GM18951 (cell line): ENCODE measurements at regions not wholly inside any gene's neighbourhood (a gene's known extent, or its start where the extent isn't known, plus 50 kb on each side); places are given as distances from the start of the nearest gene placed in this dataset.

Experiments
- POLR2A ChIP-seq: IDR thresholded peaks from 4 replicates; pipeline ENCODE4 v1.6.1; 2011; ENCODE audit warnings: mild to moderate bottlenecking; ENCODE audit not compliant: insufficient read length, insufficient read depth; ENCODE audit errors: extremely low read depth
- in situ Hi-C: fragments of 300-500 bp; cut with MboI; formaldehyde crosslinking; loops from one replicate; pipeline ENCODE4 v1.12.0; 2022; ENCODE audit warnings: low sequenced_read_pairs, mixed read lengths, inconsistent platforms; ENCODE audit not compliant: unreplicated experiment

GRCh38 chr5:4220016-4220415, 624.4 kb downstream of the IRX1 start:
- TF ChIP-seq POLR2A: no peak
- in situ Hi-C loops: no loop called here

- in situ Hi-C loops: no loop called here
- no peak for TF ChIP-seq POLR2A
Observed at GRCh38 chr5:4221048-4221447, 625.4 kb downstream of the IRX1 start.

- in situ Hi-C loops: no loop called here
- no peak for TF ChIP-seq POLR2A
Observed at GRCh38 chr5:4222147-4222546, 626.5 kb downstream of the IRX1 start.

- no peak for TF ChIP-seq POLR2A
- in situ Hi-C loops: no loop called here
Observed at GRCh38 chr5:4222821-4223220, 627.2 kb downstream of the IRX1 start.

- in situ Hi-C loops: no loop called here
- TF ChIP-seq POLR2A: no peak
Observed at GRCh38 chr5:4225741-4226140, 630.1 kb downstream of the IRX1 start.

- in situ Hi-C loops: no loop called here
- TF ChIP-seq POLR2A: no peak
Observed at GRCh38 chr5:4226565-4226964, 630.9 kb downstream of the IRX1 start.

- TF ChIP-seq POLR2A: no peak
- in situ Hi-C loops: no loop called here
Observed at GRCh38 chr5:4228708-4229107, 633.1 kb downstream of the IRX1 start.

GRCh38 chr5:4229414-4230292, 634.0 kb downstream of the IRX1 start:
- no peak for TF ChIP-seq POLR2A
- in situ Hi-C loops: no loop called here

GRCh38 chr5:4230471-4230785, 634.8 kb downstream of the IRX1 start:
- in situ Hi-C loops: no loop called here
- no peak for TF ChIP-seq POLR2A

GRCh38 chr5:4230786-4231641, 635.4 kb downstream of the IRX1 start:
- in situ Hi-C loops: no loop called here
- no peak for TF ChIP-seq POLR2A

GRCh38 chr5:4232084-4232483, 636.5 kb downstream of the IRX1 start:
- no peak for TF ChIP-seq POLR2A
- in situ Hi-C loops: no loop called here

GRCh38 chr5:4233671-4234070, 638.0 kb downstream of the IRX1 start:
- in situ Hi-C loops: no loop called here
- TF ChIP-seq POLR2A: no peak

- no peak for TF ChIP-seq POLR2A
- in situ Hi-C loops: no loop called here
Observed at GRCh38 chr5:4243479-4244264, 648.0 kb downstream of the IRX1 start.
